ENCODE measurements at regions not wholly inside any gene's neighbourhood (a gene's known extent, or its start where the extent isn't known, plus 50 kb on each side); places are given as distances from the start of the nearest gene placed in this dataset.

DNA sequence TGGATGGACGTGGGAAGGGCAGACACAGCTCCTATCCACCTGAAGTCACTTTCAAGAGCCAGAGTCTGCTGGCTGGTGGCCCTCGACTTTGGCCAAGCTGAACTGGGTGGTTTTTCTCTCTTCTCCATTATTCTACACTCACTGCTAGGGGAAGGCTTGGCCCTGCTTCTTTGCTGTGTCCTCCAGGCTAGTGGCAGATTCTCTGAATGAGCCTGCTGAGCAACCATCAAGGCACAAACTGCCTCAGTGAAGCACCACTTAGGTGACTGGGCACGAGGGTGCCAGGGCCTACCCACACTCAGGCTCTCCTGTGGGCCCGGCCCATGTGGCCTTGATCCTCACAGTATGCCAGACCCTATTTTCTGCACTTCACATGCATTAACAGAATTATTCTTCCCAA, 92.0 kb downstream of the PJA1 start:
- POLR2A ChIA-PET, result no interaction called here
- no peak overlapping the region for H3K4me3 Mint-ChIP-seq
- intact Hi-C loops (cut with micrococcal nuclease), result no loop called here

DNA sequence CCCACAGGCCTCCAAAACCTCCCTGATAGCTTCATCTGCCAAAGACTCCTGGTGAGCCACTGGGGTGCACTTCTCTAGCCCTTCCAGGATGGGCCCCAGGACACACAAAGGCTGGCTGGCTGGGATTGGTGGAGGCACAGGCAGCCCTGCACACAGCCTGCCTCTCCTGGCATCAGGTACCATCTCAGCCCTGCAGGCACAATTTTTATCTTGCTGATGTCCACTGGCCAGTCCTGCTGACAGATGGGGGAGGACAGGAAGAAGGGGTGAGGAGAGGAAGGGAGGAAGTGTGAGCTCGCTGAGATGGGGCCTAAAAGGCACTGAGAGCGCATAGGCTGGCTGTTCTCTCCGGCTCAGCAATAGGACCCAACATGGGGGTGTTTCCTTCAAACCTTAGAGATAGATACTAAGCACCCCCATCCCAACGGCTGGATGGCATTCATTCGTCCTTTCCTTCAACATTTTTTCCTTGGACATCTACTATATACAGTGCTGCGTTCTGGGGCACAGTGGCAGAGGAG, 92.7 kb downstream of the PJA1 start:
- DNase-seq (no peak), ATAC-seq (no peak)
- Mint-ChIP-seq H3K27ac (no peak overlapping the region), H3K4me1 (ENCODE audit: low read depth) (no peaks in the 10 kb centered on the region), H3K36me3 (ENCODE audit: low read depth) (no peaks in the 10 kb centered on the region), H3K4me3 (no peak overlapping the region), H3K27me3 (no peaks in the 10 kb centered on the region), H3K9me3 (no peaks in the 10 kb centered on the region)
- ChIA-PET CTCF (no interaction called here), POLR2A (no interaction called here)
- intact Hi-C loops (cut with micrococcal nuclease), result no loop called here
- TF ChIP-seq, protein P1, sequence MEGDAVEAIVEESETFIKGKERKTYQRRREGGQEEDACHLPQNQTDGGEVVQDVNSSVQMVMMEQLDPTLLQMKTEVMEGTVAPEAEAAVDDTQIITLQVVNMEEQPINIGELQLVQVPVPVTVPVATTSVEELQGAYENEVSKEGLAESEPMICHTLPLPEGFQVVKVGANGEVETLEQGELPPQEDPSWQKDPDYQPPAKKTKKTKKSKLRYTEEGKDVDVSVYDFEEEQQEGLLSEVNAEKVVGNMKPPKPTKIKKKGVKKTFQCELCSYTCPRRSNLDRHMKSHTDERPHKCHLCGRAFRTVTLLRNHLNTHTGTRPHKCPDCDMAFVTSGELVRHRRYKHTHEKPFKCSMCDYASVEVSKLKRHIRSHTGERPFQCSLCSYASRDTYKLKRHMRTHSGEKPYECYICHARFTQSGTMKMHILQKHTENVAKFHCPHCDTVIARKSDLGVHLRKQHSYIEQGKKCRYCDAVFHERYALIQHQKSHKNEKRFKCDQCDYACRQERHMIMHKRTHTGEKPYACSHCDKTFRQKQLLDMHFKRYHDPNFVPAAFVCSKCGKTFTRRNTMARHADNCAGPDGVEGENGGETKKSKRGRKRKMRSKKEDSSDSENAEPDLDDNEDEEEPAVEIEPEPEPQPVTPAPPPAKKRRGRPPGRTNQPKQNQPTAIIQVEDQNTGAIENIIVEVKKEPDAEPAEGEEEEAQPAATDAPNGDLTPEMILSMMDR (IDR thresholded peaks at IDR 0.05), result no peak

More for the DNA sequence above, 92.0 kb downstream of the PJA1 start:
- ATAC-seq (no peak), DNase-seq (no peak)
- TF ChIP-seq, protein P1 (IDR thresholded peaks at IDR 0.05), result no peak
- H3K27ac Mint-ChIP-seq, result no peak overlapping the region
- H3K36me3 Mint-ChIP-seq (ENCODE audit: low read depth), result no peaks in the 10 kb centered on the region
- no peaks in the 10 kb centered on the region for H3K27me3 Mint-ChIP-seq
- H3K9me3 Mint-ChIP-seq, result no peaks in the 10 kb centered on the region
- no peaks in the 10 kb centered on the region for H3K4me1 Mint-ChIP-seq (ENCODE audit: low read depth)
- CTCF ChIA-PET, result no interaction called here

DNA sequence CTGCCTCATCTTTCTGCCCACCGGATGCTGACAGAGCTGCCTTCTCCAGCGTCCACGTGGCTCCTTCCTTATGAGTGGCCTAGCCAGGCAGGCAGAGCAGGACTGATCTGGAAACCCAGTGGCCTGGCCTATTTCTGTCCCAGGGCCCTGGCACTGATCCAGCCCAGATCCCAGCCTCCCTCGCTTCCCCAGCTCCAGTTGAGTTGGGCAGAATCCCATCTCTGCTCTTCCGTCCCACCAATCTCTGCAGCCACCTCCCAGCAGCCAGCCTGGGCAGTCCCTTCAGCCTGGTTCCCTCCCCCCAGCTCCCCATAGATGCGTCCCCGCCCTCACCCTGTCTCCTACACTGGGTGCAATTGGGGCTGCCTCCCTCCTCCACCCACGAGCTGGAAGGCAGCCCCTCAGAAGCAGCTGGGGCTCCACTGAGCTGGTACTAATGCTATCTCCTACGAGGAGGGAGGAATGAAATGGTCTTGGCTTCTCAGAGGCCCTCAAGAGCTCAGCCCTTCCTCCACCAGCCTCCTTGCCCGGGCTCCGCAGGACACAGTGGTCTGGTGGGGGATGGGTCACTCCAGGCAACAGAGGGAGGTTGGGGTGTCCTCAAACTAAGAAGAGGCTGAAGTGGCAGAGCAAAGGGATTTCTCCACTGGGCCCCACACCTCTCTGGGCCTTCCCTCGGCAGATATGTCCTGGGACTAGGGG, 94.2 kb downstream of the PJA1 start:
- no peaks in the 10 kb centered on the region for H3K4me1 Mint-ChIP-seq (ENCODE audit: low read depth)
- ATAC-seq (no peak), DNase-seq (no peak)
- no peak overlapping the region for H3K27ac Mint-ChIP-seq
- no peaks in the 10 kb centered on the region for H3K9me3 Mint-ChIP-seq
- ChIA-PET POLR2A (no interaction called here), CTCF (no interaction called here)
- no peaks in the 10 kb centered on the region for H3K36me3 Mint-ChIP-seq (ENCODE audit: low read depth)
- TF ChIP-seq, protein P1 (IDR thresholded peaks at IDR 0.05), result no peak
- H3K27me3 Mint-ChIP-seq, result no peaks in the 10 kb centered on the region
- intact Hi-C loops (cut with micrococcal nuclease), result no loop called here
- no peak overlapping the region for H3K4me3 Mint-ChIP-seq

DNA sequence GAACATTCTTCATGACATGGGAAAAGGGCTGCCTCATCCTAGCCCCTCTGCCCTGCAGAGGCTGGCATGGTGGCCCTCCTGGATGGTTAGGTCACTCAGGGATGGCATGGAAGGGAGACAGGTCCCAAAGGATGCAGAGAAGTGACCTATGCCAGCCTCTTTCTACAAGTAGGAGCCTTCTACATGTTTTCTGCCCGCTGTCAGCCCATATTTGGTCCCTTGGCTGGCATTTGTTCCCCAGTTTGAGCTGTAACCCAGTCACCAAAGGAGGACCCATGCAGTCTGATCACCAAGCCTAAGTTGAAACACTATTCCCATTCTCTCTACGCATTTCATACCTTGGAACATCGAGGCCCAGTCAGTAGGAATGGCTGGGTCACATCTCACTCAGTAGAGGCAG, 95.4 kb downstream of the PJA1 start:
- TF ChIP-seq, protein P1 (IDR thresholded peaks at IDR 0.05), result no peak
- CTCF ChIA-PET, result no interaction called here
- no peaks in the 10 kb centered on the region for H3K4me1 Mint-ChIP-seq (ENCODE audit: low read depth)

DNA sequence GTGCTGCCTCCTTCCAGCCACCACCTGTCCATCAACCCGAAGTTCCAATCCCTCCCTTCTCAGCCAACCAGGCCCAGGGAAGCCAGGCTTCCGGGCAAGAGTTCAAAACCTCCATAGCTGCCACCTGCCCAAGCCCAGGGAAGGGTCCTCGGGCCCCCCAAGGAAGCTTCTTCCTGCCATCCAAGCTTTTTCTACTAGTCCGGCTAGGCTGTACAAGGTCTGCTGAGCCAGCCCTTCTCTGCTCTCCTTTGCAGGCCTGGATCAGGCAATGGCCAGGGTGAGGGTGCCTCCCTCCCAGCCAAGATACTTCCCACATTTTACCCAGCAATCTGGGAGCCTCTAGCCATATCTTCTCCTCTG, 96.2 kb downstream of the PJA1 start:
- intact Hi-C loops (cut with micrococcal nuclease), result no loop called here
- Mint-ChIP-seq H3K36me3 (ENCODE audit: low read depth) (no peaks in the 10 kb centered on the region), H3K27me3 (no peaks in the 10 kb centered on the region), H3K9me3 (no peaks in the 10 kb centered on the region), H3K4me3 (no peak overlapping the region), H3K4me1 (ENCODE audit: low read depth) (no peaks in the 10 kb centered on the region), H3K27ac (no peak overlapping the region)
- no peak for DNase-seq
- ChIA-PET POLR2A (no interaction called here), CTCF (no interaction called here)
- no peak for ATAC-seq
- TF ChIP-seq, protein P1 (IDR thresholded peaks at IDR 0.05), result no peak

More for the DNA sequence above, 95.4 kb downstream of the PJA1 start:
- Mint-ChIP-seq H3K9me3 (no peaks in the 10 kb centered on the region), H3K27ac (no peak overlapping the region), H3K36me3 (ENCODE audit: low read depth) (no peaks in the 10 kb centered on the region), H3K4me3 (no peak overlapping the region), H3K27me3 (no peaks in the 10 kb centered on the region)
- intact Hi-C loops (cut with micrococcal nuclease), result no loop called here
- DNase-seq, result no peak
- POLR2A ChIA-PET, result no interaction called here
- no peak for ATAC-seq

Measured in activated CD8-positive, alpha-beta T cell treated with anti-CD3 and anti-CD28 coated beads for 36 hours (primary cell).